GM12872 (cell line): ENCODE measurements at regions not wholly inside any gene's neighbourhood (a gene's known extent, or its start where the extent isn't known, plus 50 kb on each side); places are given as distances from the start of the nearest gene placed in this dataset.

Experiments used
- CTCF ChIP-seq: IDR thresholded peaks from 3 replicates; pipeline ENCODE4 v1.5.1; 2011; ENCODE audit warnings: low read depth, mild to moderate bottlenecking, low read length, moderate library complexity; ENCODE audit not compliant: insufficient read depth

GRCh38 chr10:81040031-81040430 is 502.3 kb downstream of the SH2D4B start:
- TF ChIP-seq CTCF, result no peak

GRCh38 chr10:81040940-81041339 is 503.2 kb downstream of the SH2D4B start:
- TF ChIP-seq CTCF, result no peak

- TF ChIP-seq CTCF, result no peak
Observed at GRCh38 chr10:81042647-81043046, 504.9 kb downstream of the SH2D4B start.

GRCh38 chr10:81065474-81065873 is 527.8 kb downstream of the SH2D4B start:
- no peak for TF ChIP-seq CTCF

- TF ChIP-seq CTCF, result no peak
Observed at GRCh38 chr10:81068460-81068859, 530.8 kb downstream of the SH2D4B start.

- TF ChIP-seq CTCF, result no peak
Observed at GRCh38 chr10:81071087-81071796, 533.5 kb downstream of the SH2D4B start.

- TF ChIP-seq CTCF, result no peak
Observed at GRCh38 chr10:81073155-81073554, 535.5 kb downstream of the SH2D4B start.
